HG03103 (cell line): ENCODE measurements at regions not wholly inside any gene's neighbourhood (a gene's known extent, or its start where the extent isn't known, plus 50 kb on each side); places are given as distances from the start of the nearest gene placed in this dataset.

Experiments used
- ATAC-seq: cut with Tn5 transposase; IDR thresholded peaks from one replicate; pipeline ENCODE4 v1.9.1; 2021; ENCODE audit warnings: low read depth; ENCODE audit not compliant: unreplicated experiment

- no peak for ATAC-seq
Observed at GRCh38 chr16:65463652-65464260, 341.9 kb upstream of the CDH11 start.

- ATAC-seq = no peak
Observed at GRCh38 chr16:65457084-65457483, 335.2 kb upstream of the CDH11 start.

DNA sequence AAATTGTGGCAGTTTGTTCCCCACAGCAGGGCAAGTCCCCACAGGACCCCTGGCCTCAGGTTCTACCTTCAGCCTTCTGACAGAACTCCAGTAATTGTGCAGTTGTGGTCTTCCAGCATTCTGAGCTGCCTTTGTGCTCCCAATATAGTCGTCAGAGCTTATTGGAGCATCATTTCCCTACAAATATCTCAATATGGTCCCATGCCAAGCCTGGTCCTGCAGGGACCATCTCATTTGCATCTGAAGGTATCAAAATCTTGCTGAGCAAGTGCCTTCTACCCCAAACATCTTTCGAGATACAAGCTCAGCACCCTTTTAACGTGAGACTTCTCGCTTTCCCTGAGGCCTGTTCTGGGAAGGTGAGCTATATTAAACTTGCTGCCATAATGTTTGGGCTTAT is 333.9 kb upstream of the CDH11 start:
- ATAC-seq = no peak

DNA sequence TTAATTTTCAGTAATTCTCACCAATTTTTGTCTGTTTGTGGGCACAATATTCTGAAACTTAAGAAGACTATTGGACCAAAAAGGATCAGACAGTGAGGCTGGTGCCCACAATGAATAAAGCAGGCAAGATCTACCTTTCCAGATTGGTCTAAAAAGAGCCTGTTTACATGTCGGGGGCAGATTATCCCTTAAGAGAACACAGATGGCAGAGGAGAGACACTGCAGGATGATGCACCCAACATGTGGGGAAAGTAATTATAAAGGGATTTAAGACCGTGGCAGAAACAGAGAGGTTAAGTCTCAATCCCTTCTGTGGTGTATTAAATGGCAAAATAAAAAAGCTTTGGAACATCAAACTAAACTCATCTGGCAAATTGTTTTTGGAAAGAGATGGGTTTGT is 331.8 kb upstream of the CDH11 start:
- ATAC-seq = no peak

DNA sequence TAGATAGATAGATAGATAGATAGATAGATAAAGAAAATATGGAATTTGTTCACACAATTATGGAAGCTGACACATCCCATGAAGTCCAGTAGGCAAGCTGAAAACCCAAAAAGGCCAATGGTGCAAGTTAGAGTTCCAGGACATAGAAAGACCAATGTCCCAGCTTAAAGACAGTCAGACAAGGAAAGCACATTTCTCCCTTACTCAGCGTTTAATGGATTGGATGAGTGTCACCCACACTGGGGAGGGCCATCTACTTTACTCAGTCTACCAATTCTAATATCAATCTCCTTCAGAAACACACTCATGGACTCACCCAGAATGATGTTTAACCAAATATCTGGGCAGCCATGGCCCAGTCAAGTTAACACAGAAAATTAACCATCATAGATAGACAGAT is 327.7 kb upstream of the CDH11 start:
- no peak for ATAC-seq

DNA sequence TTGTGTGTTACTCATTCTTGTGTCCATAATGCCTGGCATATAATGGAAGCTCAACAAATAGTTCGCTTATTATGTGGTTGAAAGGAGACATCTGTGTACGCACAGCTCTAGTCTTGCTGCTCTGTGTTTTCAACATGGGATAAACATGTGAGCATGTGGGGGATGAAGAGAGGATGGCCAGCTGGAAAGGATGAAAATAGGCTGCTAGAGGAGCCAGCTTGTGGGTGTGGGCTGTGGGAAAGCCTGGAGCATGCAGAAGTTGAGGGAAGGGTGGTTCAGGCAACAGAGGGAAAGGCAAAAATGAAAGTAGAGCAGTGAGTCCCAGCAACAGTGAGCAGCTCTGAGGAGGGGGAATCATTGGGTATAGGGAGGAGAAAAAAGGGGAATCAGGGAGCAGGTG is 324.6 kb upstream of the CDH11 start:
- ATAC-seq = no peak

DNA sequence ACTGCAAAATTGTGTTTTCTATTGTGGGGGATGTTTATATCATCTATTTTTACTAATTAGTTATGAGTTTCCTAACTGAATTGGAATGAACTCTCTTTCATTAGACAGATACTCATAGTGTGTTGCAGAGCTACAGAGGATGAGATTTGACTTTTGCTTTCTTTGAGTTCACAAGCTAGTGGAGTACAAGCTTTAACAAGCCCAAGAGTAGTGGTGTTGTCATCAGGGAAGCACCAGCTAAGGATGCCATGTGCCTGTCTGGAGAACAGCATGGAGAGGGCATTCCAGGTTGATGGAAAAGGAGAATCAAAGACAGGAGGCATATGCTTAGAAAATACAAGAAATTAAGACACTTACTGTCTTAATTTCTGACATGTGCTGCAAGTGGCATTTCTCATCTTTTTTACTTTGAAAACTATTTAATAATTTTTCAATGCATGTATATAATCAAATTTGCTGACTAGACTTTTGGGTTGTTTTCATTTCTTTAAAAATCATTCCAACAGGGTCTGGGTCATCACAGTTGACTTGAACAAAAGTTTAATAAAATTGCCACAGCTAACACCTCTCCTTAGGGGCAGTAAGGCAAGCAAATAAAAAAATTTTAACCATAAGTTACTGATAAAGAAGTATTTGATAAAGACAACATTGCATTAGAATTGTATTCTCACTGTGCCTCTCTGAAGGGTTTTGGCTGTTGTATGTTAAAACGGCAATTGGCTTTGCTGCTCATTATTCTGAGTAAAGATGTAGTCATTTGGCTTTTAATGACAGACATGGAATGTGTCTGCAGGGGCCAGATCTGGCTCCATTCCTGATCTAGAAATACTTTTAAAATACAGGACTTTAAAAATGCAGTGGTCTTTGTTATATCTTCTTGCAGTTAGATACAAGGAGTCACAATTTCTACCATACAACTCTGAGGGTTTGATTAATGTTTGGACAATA is 323.7 kb upstream of the CDH11 start:
- ATAC-seq = no peak

DNA sequence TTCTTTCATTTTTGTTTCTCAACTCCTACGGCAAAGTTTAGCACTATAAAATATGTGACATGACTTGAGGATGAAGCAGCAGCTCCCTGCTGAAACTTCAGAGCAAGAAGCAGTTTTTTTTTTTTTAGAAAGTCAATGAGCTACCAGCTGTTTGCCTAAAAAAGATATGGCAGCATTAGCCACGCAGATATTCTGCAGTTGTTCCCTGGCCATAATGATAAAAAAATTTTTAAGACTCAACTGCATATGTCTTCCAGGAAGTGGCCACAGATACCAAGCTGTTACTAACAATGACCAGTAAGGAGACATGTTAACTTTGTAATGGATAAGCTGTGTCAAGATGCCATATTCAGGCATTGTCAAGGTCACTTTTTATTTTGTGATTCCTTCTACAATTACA is 319.6 kb upstream of the CDH11 start:
- no peak for ATAC-seq

GRCh38 chr16:65429504-65430181 is 307.8 kb upstream of the CDH11 start:
- no peak for ATAC-seq

- ATAC-seq = no peak
Observed at GRCh38 chr16:65426484-65426883, 304.6 kb upstream of the CDH11 start.

DNA sequence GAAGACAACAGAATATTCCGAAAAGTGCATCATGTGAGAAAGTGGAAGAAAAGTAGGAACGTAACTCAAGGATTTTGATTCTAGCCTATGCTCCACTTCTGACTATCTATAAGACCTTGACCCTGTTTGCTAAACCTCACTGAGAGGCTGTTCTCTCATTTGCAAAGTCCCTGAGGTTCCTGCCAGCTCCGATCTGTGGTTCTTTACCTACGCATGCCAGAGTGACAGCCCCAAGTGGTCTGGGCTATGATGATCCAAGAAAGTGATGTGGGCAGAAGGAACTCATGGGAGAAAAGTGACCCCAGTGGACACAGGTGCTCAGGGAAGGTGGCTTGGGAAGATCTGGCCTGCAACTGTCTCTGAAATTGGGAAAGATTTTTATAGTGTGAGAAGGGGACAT is 301.1 kb upstream of the CDH11 start:
- ATAC-seq = no peak

DNA sequence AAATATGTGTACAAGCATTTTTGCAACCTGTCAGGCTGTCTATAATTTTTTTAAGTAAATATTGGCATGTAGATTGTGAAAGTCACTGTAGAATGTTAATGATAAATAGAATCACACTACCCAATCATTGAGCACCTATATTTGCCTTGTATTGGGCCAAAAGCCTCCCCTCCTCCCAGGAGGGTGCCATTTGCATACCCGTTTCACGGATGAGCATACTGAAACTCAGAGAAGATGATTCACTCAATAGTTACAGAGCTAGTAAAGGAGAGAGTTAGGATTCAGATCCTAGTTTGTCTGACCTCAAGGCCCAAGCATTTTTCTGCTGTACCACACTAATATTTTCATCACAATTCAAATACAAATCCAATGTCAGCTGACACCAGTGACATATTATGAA is 299.7 kb upstream of the CDH11 start:
- ATAC-seq = no peak

DNA sequence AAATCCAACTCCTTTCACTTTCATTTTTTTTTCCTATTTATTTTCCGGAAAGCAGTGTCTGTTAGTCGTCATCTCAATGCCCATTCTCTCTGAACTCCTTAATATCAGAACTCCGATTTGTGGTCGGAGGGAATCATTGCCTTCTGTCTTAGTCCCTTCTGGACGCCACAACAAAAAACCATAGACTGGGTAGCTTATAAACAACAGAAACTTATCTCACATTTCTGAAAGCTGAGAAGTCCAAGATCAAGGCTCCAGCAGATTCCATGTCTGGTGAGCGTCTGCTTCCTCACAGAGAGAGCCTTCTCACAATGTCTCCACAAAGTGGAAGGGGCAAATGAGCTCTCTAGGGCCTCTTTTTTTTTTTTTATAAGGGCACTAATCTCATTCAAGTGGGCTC is 296.6 kb upstream of the CDH11 start:
- no peak for ATAC-seq

DNA sequence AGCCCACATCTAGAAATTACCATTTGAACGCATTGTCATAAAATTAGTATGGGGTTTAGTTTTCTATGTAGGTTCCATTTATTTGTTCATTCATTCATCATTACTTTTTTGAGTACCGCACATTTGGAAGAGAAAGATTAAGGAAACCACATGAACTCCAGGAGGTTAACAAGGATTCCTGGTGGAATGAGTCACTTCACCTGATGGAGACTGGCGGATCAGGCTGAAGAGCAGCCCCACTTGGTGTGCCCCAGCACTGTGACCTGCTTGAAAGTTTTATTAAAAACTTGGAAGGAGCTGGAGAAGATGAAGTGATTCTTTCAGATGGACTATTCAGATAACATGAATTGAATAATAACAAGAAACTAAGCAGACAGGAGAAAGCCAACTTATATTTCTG is 293.6 kb upstream of the CDH11 start:
- no peak for ATAC-seq

GRCh38 chr16:65414284-65414984 is 292.6 kb upstream of the CDH11 start:
- ATAC-seq = no peak

- no peak for ATAC-seq
Observed at GRCh38 chr16:65413861-65414260, 292.0 kb upstream of the CDH11 start.

- no peak for ATAC-seq
Observed at GRCh38 chr16:65410801-65411200, 288.9 kb upstream of the CDH11 start.

- ATAC-seq = no peak
Observed at GRCh38 chr16:65409510-65409909, 287.6 kb upstream of the CDH11 start.

- no peak for ATAC-seq
Observed at GRCh38 chr16:65406933-65407332, 285.1 kb upstream of the CDH11 start.

DNA sequence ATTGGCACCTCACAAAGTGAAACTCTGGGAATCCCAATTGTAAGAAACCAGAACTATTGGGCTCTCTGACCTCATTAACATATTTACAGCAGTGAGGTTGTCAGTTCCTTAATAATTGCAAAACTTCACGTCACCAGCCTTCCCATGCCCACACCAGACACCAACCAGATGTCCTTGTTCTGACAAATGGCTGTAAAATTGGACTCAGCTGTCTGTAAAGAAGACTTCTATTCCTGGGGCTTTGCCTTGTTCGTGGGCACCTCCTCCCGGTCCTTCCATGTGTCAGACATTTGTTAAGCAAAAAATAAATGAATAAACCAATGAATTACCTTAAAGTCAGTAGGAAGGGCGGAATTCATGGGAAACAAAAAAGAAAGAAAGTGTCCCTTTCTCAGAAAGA is 284.3 kb upstream of the CDH11 start:
- no peak for ATAC-seq

DNA sequence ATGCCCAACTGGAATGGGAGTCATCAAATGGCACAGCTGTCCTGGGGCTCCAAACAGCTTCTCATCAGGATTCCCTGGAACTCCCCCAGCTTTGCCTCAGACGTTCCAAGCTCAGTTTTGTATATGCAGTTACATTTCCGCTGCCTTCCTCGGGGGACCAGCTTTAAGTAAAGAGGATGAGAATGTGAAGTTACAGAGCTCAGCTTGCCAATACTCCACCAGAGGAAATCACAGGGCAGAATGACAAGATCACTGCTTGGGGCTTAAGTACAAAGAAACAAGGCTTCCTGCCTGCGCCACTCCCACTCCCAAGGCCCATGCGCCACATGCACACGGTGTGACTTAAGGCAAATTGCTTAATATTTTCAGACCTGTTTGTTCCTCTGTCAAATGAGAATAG is 272.4 kb upstream of the CDH11 start:
- no peak for ATAC-seq
